ENCODE measurements at regions not wholly inside any gene's neighbourhood (a gene's known extent, or its start where the extent isn't known, plus 50 kb on each side); places are given as distances from the start of the nearest gene placed in this dataset.

DNA sequence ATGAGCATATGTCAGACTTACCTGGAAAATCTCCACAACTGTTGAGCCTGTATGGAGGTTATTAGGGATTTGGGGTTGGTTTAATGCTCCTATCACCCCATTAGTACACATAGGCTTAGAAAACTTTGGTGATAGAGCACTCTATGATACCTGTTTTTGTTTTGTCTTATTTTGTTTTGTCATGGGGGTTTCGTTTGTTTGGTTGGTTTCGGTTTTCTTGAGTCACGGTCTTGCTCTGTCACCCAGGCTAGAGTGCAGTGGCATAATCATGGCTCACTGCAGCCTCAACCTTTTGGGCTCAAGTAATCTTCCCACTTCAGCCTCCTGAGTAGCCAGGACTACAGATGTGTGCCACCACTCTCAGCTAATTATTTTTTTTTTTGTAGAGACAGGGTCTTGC lies 70.0 kb downstream of the MZT1 start:
- Mint-ChIP-seq H3K27ac (no peak overlapping the region), H3K36me3 (no peaks in the 10 kb centered on the region), H3K9me3 (no peaks in the 10 kb centered on the region)
- DNase-seq (ENCODE audit: low spot score in 2 of 2), result no peak
- ATAC-seq, result no peak

DNA sequence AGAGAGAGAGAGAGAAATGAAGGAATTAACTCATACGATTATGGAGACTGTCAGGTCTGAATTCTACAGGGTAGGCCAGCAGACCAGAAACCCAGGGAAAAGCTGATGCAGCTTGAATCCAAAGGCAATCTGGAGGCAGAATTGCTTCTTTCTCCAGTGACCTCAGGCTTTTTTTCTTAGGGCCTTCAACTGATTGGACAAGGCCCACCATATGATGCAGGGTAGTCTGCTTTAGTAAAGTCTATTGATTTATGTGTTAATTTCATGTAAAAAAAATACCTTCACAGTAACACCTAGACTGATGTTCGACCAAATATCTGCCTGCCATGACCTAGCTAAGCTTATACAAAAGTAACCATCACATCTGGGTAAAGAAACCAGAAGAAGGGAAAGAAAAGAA lies 71.1 kb downstream of the MZT1 start:
- DNase-seq (ENCODE audit: low spot score in 2 of 2) (no peak), ATAC-seq (no peak)
- no peaks in the 10 kb centered on the region for H3K36me3 Mint-ChIP-seq
- H3K9me3 Mint-ChIP-seq, result no peaks in the 10 kb centered on the region
- H3K27ac Mint-ChIP-seq, result no peak overlapping the region

DNA sequence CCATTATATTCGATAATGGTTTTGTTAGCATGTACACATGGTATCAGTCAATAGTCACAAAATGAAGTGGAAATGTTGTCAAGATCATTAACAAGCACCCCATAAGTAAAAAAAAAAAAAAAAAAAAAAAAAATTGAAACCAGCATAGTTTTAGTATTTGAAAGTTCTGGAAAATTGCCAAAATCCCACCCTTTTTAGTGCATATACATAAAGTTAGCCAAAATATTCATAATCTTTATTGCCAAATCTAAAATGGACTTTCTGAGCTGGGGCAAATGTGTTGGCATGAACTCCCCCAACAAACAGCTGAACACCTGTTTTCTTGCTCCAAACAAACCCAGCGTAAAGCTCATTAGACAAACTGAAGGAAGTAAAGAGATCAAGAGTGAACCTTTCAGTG lies 73.9 kb downstream of the MZT1 start:
- no peaks in the 10 kb centered on the region for H3K36me3 Mint-ChIP-seq
- H3K27ac Mint-ChIP-seq, result no peak overlapping the region
- DNase-seq (ENCODE audit: low spot score in 2 of 2) (no peak), ATAC-seq (no peak)
- H3K9me3 Mint-ChIP-seq, result no peaks in the 10 kb centered on the region

DNA sequence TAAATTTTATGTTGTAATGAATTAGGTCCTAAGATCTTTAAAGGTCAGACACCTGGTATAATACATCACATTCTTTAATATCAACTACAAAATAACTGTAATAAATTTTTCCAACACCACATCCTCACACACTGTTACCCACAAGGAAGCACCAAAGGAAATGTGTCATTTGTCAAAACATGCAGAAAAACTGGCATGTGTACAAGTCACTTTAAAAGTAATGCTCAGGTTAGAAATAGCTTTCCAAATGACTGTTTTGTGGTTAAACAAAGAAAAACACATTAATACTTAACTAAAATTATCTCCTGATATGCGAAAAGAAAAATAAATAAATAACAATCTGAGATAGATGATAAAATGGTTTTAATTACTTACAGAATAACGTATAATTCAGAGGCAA lies 74.7 kb downstream of the MZT1 start:
- no peak for ATAC-seq
- no peaks in the 10 kb centered on the region for H3K36me3 Mint-ChIP-seq
- DNase-seq (ENCODE audit: low spot score in 2 of 2), result no peak
- no peak overlapping the region for H3K27ac Mint-ChIP-seq
- no peaks in the 10 kb centered on the region for H3K9me3 Mint-ChIP-seq

DNA sequence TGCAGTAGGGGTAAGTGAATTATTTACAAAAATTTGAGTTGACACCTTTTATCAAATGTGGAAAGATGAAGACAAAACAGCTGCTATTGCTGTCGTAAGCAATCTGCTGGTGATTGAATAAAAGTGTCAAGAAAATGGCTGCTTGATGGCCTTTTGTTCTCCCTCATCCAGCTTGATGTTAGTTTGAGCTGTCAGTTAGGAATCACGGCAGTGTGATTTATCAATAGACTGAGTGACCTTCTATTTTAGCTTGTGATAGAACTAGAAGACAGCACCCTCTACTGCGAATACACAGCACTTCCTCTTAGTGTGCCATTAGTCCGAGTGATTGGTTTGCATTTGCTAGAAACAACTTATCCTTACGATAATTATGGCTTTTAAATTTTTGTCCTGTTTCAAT lies 76.3 kb downstream of the MZT1 start:
- Mint-ChIP-seq H3K27ac (no peak overlapping the region), H3K36me3 (no peaks in the 10 kb centered on the region), H3K9me3 (no peaks in the 10 kb centered on the region)
- no peak for ATAC-seq
- DNase-seq (ENCODE audit: low spot score in 2 of 2), result no peak

- H3K9me3 Mint-ChIP-seq, result no peaks in the 10 kb centered on the region
- no peak overlapping the region for H3K27ac Mint-ChIP-seq
- ATAC-seq (no peak), DNase-seq (ENCODE audit: low spot score in 2 of 2) (no peak)
- no peaks in the 10 kb centered on the region for H3K36me3 Mint-ChIP-seq
These were observed 77.3 kb downstream of the MZT1 start for GRCh38 chr13:72650051-72650700.

- ATAC-seq (no peak), DNase-seq (ENCODE audit: low spot score in 2 of 2) (no peak)
- no peaks in the 10 kb centered on the region for H3K9me3 Mint-ChIP-seq
- no peak overlapping the region for H3K27ac Mint-ChIP-seq
- H3K36me3 Mint-ChIP-seq, result no peaks in the 10 kb centered on the region
These were observed 78.8 kb downstream of the MZT1 start for GRCh38 chr13:72648513-72649065.

- no peaks in the 10 kb centered on the region for H3K36me3 Mint-ChIP-seq
- H3K27ac Mint-ChIP-seq, result no peak overlapping the region
- no peaks in the 10 kb centered on the region for H3K9me3 Mint-ChIP-seq
- ATAC-seq (no peak), DNase-seq (ENCODE audit: low spot score in 2 of 2) (no peak)
These were observed 80.0 kb downstream of the MZT1 start for GRCh38 chr13:72647422-72647821.

DNA sequence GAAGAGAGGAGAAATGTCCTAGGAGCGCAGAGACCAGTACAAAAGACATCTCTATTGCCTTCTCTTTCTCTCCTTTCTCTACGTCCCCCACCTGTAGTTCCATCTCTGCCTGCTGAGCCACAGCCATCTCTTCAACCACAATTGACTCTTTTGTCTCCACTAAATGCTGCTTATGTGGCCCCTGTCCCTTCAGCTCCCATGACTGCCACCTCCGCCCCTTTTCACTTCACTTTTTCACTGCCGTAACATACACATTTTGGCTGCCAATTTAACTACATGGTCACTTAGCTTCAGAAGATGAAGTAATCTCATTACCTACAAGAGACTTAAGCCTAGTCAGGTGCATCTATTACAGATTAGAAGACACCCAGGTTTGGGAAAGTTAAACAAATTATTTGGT lies 81.9 kb downstream of the MZT1 start:
- H3K27ac Mint-ChIP-seq, result no peak overlapping the region
- ATAC-seq (no peak), DNase-seq (ENCODE audit: low spot score in 2 of 2) (no peak)
- no peaks in the 10 kb centered on the region for H3K9me3 Mint-ChIP-seq
- no peaks in the 10 kb centered on the region for H3K36me3 Mint-ChIP-seq

GRCh38 chr13:72643311-72643989 lies 84.0 kb downstream of the MZT1 start:
- Mint-ChIP-seq H3K27ac (no peak overlapping the region), H3K9me3 (no peaks in the 10 kb centered on the region), H3K36me3 (no peaks in the 10 kb centered on the region)
- ATAC-seq, result peak in 1 of 2 donors; percentile 40
- DNase-seq (ENCODE audit: low spot score in 2 of 2), result peak in 1 of 2 donors; percentile 67

DNA sequence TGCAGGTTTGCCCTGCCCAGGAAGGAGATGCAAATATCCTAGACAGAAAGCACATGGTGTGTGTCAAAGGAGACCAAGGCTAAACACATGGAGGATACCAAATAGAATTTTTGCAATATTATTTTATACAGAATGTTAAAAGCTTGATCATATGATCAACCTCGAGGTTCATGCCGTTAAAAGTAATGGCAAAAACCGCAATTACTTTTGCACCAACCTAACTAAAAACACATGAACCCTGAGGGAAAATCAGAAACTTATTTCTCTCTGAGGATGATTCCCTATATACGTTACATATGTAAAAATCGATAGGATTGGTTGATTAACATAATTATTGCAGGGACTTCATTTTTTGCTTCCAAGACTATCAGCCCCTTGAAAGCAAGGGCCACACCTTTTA lies 88.1 kb downstream of the MZT1 start:
- Mint-ChIP-seq H3K27ac (no peak overlapping the region), H3K36me3 (no peaks in the 10 kb centered on the region), H3K9me3 (no peaks in the 10 kb centered on the region)
- DNase-seq (ENCODE audit: low spot score in 2 of 2), result no peak
- no peak for ATAC-seq

DNA sequence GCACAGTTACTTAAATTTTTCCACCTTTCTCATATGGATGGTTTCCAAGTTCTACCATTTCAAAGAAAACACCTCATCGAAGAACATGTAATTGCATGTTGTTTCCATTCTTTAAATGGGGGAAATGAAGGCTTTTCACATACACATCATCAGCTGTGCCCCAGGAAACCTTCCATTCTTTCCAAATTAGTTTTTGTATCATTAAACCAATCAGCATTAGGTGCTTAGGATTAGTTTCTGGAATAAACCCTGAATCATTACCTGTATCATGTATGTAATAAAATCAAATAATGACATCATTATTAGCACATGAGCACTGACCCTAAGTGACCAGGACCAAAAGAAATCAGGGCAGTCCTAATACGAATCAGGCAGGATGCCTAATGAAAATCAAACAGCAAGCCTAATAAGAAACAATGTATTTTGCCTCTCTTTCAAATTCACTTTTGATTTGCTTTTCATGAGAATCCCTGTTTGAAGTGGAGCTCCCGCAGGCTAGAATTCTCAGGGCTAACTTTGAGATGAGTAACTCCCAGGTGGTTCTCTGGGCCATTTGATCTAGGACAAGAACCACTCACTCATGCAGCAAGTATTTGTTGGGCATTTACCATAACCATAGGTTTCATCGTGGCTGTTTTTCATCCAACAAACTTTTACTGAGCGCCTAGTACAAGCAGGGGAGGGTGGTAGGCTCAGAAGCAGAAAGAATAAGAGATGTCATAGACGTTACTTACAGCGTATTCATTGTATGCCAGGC lies 89.2 kb downstream of the MZT1 start:
- ATAC-seq, result no peak
- no peaks in the 10 kb centered on the region for H3K9me3 Mint-ChIP-seq
- no peaks in the 10 kb centered on the region for H3K36me3 Mint-ChIP-seq

GRCh38 chr13:72637561-72637960 lies 89.9 kb downstream of the MZT1 start:
- no peak for ATAC-seq
- Mint-ChIP-seq H3K36me3 (no peaks in the 10 kb centered on the region), H3K9me3 (no peaks in the 10 kb centered on the region), H3K27ac (no peak overlapping the region)
- no peak for DNase-seq (ENCODE audit: low spot score in 2 of 2)

More for the DNA sequence above, 89.2 kb downstream of the MZT1 start:
- no peak overlapping the region for H3K27ac Mint-ChIP-seq
- DNase-seq (ENCODE audit: low spot score in 2 of 2), result no peak

DNA sequence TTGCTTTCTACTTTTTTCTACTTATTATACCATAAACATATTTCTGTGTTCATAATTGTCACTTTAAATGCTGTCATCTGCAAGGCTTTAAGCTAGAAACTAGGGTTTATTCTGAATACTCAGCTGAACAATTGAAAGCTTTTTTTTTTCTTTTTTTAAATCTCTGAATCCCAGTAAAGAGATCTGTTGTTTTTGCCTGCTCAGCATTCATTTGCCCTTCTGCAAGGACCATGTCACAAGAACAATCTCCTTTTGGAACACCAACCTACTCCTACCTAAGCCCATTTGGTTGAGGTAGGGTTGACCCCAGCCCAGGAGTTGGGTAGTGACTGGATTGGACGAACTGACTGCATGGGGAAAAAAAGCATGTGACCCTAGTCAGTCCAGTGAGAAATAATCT lies 92.6 kb downstream of the MZT1 start:
- DNase-seq (ENCODE audit: low spot score in 2 of 2) (no peak), ATAC-seq (no peak)
- peaks cover 5 to 7% of the 10 kb centered on the region in 2 donors for H3K9me3 Mint-ChIP-seq
- H3K27ac Mint-ChIP-seq, result no peak overlapping the region
- H3K36me3 Mint-ChIP-seq, result no peaks in the 10 kb centered on the region

DNA sequence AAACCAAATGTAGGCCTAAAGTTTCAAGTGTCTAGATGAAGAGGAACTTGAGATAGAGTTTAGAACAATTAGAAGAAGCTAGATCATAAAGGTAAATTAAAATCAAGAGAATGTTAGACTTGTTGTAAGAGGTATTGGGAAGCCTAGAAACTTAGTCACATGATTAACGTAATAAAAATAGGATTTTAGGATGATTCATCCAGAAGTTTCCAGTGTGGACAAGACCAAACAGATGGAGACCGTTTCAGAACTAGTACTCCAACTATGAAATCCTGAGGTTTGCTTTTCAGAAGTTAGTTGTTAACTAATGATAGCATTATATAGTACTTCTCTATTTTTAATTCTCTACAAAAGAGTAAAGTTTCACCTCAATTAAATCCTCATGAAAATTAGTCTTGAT lies 104.9 kb downstream of the MZT1 start:
- DNase-seq (ENCODE audit: low spot score in 2 of 2) (no peak), ATAC-seq (no peak)
- Mint-ChIP-seq H3K27ac (no peak overlapping the region), H3K36me3 (no peaks in the 10 kb centered on the region), H3K9me3 (no peaks in the 10 kb centered on the region)

- ATAC-seq, result no peak
- DNase-seq (ENCODE audit: low spot score in 2 of 2), result no peak
- Mint-ChIP-seq H3K9me3 (peaks cover 0 to 4% of the 10 kb centered on the region in 2 donors), H3K36me3 (no peaks in the 10 kb centered on the region), H3K27ac (no peak overlapping the region)
These were observed 106.6 kb downstream of the MZT1 start for GRCh38 chr13:72620874-72621273.

DNA sequence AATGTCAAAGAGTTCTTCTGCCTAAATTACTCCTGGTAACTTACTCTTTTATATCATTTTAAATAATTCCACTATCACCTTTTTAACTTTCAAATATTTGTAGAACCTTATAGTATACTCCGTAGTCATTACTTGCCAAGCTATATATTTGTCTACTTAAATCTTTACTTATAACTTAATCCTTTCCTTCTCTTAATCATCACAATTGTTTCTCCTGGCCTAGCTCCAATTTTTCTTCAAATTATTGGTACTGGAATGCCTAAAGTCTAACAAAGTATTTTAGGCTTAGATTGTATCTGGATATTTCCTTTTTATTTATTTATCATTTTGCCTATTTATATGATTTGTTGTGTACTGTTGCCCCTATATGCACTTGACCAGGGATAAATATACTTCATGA lies 109.5 kb downstream of the MZT1 start:
- Mint-ChIP-seq H3K27ac (no peak overlapping the region), H3K9me3 (peaks cover 0 to 4% of the 10 kb centered on the region in 2 donors), H3K36me3 (no peaks in the 10 kb centered on the region)
- DNase-seq (ENCODE audit: low spot score in 2 of 2) (no peak), ATAC-seq (no peak)
